Activated CD4-positive, alpha-beta T cell treated with anti-CD3 and anti-CD28 coated beads for 48 hours (primary cell): ENCODE measurements at regions not wholly inside any gene's neighbourhood (a gene's known extent, or its start where the extent isn't known, plus 50 kb on each side); places are given as distances from the start of the nearest gene placed in this dataset.
"Not testable (repeated sequence)": the region's sequence is repeated elsewhere in the genome, so short reads cannot be mapped to it uniquely, and the experiment has no call there.

ENCODE experiments used
- DNase-seq: peaks from one replicate; pipeline ENCODE4 v3.0.0-alpha.2; 2020

- not testable (repeated sequence) for DNase-seq
These were observed 4157.8 kb upstream of the TPTE start for GRCh38 chr21:6363591-6363990.

- DNase-seq = not testable (repeated sequence)
These were observed 4152.6 kb upstream of the TPTE start for GRCh38 chr21:6368824-6369223.

- DNase-seq = peak; percentile 2
These were observed 4148.1 kb upstream of the TPTE start for GRCh38 chr21:6373253-6373652.

GRCh38 chr21:6374232-6374631 is 4147.2 kb upstream of the TPTE start:
- peak; percentile 2 for DNase-seq

- not testable (repeated sequence) for DNase-seq
These were observed 4146.5 kb upstream of the TPTE start for GRCh38 chr21:6374926-6375325.

- DNase-seq = not testable (repeated sequence)
These were observed 4145.6 kb upstream of the TPTE start for GRCh38 chr21:6375776-6376175.

- DNase-seq = not testable (repeated sequence)
These were observed 4144.9 kb upstream of the TPTE start for GRCh38 chr21:6376321-6377070.
